GM19438 (cell line): ENCODE measurements at regions not wholly inside any gene's neighbourhood (a gene's known extent, or its start where the extent isn't known, plus 50 kb on each side); places are given as distances from the start of the nearest gene placed in this dataset.

Experiments used
- ATAC-seq: cut with Tn5 transposase; IDR thresholded peaks from one replicate; pipeline ENCODE4 v1.9.1; 2021; ENCODE audit warnings: low read depth; ENCODE audit not compliant: unreplicated experiment

DNA sequence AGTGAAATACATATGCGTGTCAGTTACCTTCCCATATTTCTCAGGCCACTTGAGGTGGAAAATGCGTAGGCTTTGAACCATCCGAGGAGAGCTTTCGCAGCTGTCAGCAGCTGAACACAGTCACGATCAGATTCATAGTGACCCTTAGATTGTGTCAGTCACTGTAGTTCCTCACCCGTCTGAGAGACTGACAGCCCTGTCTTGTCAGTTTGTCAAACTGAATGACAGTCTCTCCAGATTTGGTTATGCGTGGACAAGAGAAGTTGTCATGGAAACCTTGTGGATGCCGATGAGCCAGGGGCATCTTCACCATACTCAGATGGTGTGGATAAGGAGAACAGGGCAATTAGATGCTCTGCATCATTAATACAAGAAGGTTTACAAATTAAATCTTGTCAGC, 546.3 kb downstream of the TYW1 start:
- no peak for ATAC-seq

DNA sequence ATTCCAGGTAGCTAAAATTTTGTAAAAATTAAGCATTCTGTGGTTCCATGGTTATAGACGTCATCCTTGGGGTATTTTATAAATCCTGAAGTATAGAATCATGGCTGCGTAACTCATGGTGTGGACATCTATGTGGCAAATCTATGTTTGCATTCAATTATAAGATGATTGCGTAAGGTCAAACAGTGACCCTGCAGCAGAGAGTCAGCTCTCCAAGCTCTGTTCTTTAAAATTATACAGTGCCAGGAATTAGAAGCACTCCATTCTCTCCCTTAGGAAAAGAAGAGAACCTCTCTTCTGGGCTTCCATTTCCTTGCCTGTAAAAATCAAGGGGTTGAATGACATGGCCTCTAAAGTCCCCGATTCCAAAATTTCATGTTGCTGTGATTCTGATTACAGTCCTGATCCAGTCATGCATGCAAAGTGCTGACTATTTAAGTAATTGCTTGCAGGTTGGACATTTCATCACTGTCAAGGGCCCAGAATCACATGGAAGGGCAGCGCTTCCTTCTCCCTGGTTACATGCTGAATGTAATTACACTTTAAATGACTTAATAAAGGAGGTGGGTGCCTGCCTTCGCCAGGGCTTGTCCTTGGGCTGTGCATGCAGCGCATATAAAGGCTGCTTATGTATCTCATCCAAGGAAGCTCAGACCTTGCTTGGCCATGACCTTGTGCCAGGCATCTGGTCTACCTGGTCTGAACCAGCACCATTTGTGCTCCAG, 550.7 kb downstream of the TYW1 start:
- ATAC-seq: no peak

DNA sequence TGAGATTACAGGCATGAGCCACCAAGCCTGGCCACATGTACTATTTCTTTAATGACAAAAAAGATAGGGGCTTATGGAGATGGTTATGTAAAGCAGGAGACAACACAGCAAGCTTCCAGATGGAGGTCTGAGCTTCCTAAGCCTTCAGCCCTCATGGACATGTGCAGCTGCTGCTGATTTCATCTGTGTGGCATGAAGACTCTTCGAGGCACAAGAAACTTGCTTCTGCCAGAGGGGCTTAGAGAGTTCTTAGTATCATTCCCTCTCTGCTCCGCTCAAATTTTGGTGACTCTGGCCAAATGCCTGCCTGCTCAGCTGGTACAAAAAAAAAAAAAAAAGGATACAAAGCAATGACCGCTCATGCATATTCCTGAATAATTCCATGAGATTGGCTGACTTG, 552.5 kb downstream of the TYW1 start:
- no peak for ATAC-seq

DNA sequence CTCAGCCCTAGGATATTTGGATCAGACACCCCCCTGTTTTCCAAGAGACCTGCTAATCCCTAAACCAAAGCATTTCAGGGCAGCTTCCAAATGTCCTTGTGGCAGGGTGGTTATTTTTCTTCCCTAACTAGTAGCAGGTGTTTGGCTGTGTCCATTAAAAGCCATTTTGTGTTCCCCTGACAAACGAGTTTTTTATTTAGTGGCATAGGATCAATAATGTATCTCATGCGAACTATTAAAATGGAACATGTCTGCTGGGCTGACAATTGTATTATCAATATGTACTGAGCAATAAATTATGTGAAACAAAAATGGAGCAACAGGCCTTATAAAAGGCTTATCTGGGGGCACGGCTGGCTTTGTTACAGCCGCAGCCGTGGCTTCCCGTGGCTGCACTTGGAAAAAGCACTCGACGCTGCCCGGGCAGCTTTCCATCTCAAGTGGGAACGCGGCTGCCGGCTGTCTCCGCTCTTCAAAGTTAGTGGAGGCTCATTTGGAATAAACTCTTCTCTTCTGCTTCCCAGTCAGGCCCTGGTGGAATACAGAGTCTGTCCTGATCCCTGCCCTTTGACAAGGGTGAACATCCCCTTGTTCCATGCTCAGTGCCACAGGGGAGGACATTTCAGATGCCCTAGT, 554.3 kb downstream of the TYW1 start:
- no peak for ATAC-seq

DNA sequence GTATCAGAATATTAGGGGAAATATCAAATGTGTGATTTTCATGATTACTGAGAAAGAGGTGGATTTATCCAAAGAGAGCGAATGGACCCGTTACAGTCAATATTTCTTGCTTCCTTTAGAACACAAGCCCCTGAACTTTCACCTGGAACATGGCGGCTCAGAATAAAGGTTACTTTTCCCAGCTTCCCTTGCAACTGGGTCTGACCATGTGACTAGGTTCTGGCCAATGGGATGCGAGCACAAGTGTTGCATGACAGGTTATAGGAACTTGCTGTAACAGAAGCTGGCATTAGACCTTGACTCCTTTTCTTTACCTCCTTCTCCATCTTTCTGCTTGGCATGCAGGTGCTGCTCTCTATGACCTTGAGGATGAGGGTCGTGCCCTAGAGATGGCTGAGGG, 556.1 kb downstream of the TYW1 start:
- ATAC-seq: no peak

DNA sequence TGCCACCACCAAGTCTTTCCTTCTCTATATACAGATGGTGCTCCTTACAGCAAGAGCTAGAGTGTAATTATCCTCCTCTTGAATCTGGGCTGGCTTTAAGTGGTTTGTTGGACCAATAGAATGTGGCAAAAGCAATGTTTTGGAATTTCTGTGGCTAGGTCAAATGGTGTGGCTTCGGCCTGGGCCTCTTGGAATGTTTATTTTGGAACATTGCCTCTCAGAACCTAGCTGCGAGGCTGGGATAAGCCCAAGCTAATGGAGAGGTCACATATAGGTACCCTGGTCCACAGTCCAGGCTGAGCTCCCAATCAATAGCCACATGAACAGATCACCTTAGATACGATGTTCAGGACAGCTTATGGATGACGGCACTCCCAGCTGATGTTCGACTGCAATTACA, 556.7 kb downstream of the TYW1 start:
- no peak for ATAC-seq

GRCh38 chr7:67554986-67555385, 558.4 kb downstream of the TYW1 start:
- no peak for ATAC-seq

- ATAC-seq: no peak
Measured at GRCh38 chr7:67564959-67565358, 568.3 kb downstream of the TYW1 start.

GRCh38 chr7:67566101-67566500, 569.5 kb downstream of the TYW1 start:
- ATAC-seq: no peak

DNA sequence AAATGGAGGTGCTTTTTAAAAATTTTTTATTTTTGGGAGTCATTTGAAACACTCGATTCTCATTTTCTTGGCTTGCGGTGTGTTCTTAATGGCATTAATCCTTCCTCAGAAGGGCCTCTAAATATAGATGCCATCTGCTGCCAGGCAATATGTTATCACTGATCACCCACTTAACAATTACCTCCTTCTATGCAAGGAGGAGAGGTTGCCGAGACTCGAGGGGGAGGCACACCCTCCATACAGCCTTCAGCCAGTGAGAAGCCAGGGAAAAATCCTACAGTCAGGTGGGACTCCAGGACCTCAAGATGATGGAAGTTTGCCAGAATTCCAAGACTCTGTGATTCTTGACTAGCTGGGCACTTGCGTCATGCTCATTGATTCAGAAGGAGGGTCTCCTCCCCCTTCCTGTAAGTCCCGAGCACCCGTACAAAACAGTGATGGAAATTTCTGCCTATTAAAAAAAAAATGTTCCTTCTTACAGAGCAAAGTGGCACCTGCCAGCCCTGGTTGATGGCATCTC, 574.5 kb downstream of the TYW1 start:
- ATAC-seq: no peak

DNA sequence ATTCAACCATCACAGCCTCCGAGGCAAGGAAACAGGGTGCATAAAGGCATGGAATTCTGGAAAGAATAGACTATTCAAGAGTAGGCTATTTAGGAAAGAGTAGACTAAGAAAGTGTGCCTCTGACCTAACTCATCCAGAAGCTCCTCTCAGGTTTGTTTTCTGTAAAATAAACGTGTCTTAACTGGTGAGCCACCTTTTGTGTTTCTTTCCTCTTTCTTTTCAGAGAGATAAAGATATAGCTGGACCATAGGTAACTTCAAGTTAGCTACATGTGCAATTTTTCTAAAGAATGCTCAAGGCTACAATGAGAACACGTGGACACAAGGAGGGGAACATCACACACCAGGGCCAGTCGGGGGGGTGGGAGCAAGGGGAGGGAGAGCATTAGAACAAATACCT, 577.0 kb downstream of the TYW1 start:
- no peak for ATAC-seq

DNA sequence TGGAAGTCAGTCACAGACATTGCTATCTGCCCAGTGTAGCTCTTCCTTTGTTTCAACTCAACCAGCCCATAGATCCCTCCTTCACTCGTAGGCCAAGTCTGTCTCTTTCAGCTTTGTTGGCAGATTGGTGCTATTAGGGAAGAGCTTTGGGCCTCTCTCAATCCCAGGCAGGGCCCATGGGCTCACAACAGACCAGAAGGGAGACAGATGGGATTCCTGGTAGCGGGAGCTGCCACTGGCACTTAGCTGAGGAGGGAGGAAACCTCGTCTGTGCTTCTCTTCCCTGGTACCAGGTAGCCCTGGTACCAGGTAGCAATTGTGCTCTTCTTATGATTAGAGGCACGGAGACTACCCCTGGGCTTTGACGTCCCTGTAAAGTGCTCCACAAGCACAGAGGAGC, 592.0 kb downstream of the TYW1 start:
- ATAC-seq: no peak

DNA sequence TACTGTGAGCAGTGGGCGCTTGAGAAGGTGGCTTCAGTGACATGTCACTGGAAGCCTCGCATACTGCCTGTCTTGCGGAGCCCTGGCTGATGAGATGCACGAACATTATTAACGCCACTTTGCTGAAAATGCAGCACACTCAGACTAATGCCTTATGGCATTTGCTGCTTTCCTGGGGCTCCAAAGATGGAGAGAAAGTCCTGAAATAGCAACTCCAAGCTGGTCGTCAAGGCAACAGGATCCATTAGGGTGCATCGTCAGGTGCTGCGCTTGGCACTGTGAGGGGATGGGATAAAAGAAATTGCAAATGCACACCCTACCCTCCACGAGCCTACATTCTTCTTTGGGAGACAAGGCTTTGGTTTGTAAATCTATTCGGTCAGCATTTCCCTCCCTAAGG, 592.5 kb downstream of the TYW1 start:
- no peak for ATAC-seq

DNA sequence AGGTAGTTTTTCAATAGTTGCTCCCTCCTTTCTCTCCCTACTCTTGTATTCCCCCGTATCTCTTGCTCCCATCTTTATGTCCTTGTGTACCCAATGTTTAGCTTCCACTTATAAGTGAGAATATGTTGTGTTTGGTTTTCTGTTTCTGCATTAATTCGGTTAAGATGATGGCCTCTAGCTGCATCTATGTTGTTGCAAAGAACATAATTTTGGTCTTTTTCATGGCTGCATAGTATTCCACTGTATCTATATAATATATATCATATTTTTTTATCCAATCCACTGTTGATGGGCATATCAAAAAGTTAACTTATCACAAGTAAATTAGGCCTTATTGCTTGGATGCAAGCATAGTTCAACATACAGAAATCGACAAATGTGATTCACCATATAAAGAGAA, 594.0 kb downstream of the TYW1 start:
- ATAC-seq: no peak

- no peak for ATAC-seq
Measured at GRCh38 chr7:67593794-67594193, 597.2 kb downstream of the TYW1 start.

- no peak for ATAC-seq
Measured at GRCh38 chr7:67595431-67596180, 599.0 kb downstream of the TYW1 start.

DNA sequence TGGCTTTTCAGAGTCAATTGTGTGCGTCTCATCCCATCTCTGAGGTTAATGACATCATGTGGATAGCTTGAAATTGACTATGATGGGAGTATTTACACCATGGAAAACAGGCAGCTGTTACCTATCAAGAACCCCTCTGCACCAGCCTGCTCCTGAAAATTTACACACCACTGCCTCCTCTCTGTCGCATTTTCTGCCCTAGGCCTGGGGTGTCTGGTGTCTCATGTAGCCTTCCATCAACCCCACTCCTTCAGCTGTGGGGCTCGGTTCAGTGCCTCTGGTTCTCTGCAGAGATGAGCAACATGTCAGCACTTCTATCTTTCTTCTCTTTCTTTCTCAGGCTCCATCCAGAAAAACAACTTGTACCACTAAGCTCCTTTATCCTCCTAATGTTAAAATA, 600.5 kb downstream of the TYW1 start:
- no peak for ATAC-seq

- no peak for ATAC-seq
Measured at GRCh38 chr7:67598469-67598868, 601.8 kb downstream of the TYW1 start.

GRCh38 chr7:67599331-67600062, 602.9 kb downstream of the TYW1 start:
- ATAC-seq: no peak

GRCh38 chr7:67602246-67602887, 605.7 kb downstream of the TYW1 start:
- ATAC-seq: no peak
